KMS-11 (cell line): ENCODE measurements at regions not wholly inside any gene's neighbourhood (a gene's known extent, or its start where the extent isn't known, plus 50 kb on each side); places are given as distances from the start of the nearest gene placed in this dataset.

Experiments used
- H2AFZ ChIP-seq: fragments of 200-600 bp; sonication (generic); 2 replicates; pipeline ENCODE4 v1.6.1; 2016; ENCODE audit warnings: antibody characterized with exemption, mixed run types, low read depth
- H3K27ac ChIP-seq: fragments of 200-600 bp; sonication (generic); 2 replicates; pipeline ENCODE4 v1.6.1; 2016; ENCODE audit warnings: mild to moderate bottlenecking, mixed run types
- H3K27me3 ChIP-seq: fragments of 200-600 bp; sonication (generic); 2 replicates; pipeline ENCODE4 v1.6.1; 2017; ENCODE audit warnings: mild to moderate bottlenecking, low read depth, mixed run types, moderate library complexity; ENCODE audit not compliant: insufficient read depth
- H3K36me3 ChIP-seq: fragments of 200-600 bp; sonication (generic); 2 replicates; pipeline ENCODE4 v1.6.1; 2017; ENCODE audit warnings: mild to moderate bottlenecking, mixed run types; ENCODE audit not compliant: insufficient read depth
- H3K4me1 ChIP-seq: fragments of 200-600 bp; sonication (generic); 2 replicates; pipeline ENCODE4 v1.6.1; 2016; ENCODE audit warnings: mild to moderate bottlenecking, low read depth, mixed run types; ENCODE audit not compliant: poor library complexity, severe bottlenecking
- H3K4me2 ChIP-seq: fragments of 200-600 bp; sonication (generic); 2 replicates; pipeline ENCODE4 v1.7.0; 2016; ENCODE audit warnings: mild to moderate bottlenecking, mixed run types
- H3K4me3 ChIP-seq: fragments of 200-600 bp; sonication (generic); IDR thresholded peaks from 2 replicates; pipeline ENCODE4 v1.6.1; 2017; ENCODE audit warnings: low read depth, low read length, mixed read lengths; ENCODE audit not compliant: insufficient read depth
- H3K79me2 ChIP-seq: fragments of 200-600 bp; sonication (generic); 2 replicates; pipeline ENCODE4 v1.6.1; 2016; ENCODE audit warnings: low read depth, mixed run types; ENCODE audit not compliant: insufficient read depth
- H3K9ac ChIP-seq: fragments of 200-600 bp; sonication (generic); 2 replicates; pipeline ENCODE4 v1.6.1; 2016; ENCODE audit warnings: mild to moderate bottlenecking, mixed run types
- H4K20me1 ChIP-seq: fragments of 200-600 bp; sonication (generic); 2 replicates; pipeline ENCODE4 v1.6.1; 2016; ENCODE audit warnings: mild to moderate bottlenecking, mixed run types; ENCODE audit not compliant: insufficient read depth
- TF ChIP-seq, protein P1 (sequence below): fragments of 200-600 bp; sonication (generic); conservative IDR thresholded peaks from 2 replicates; pipeline ENCODE4 v1.6.1; 2017; ENCODE audit warnings: low read depth, mild to moderate bottlenecking, antibody characterized with exemption, low read length, moderate library complexity, mixed read lengths

DNA sequence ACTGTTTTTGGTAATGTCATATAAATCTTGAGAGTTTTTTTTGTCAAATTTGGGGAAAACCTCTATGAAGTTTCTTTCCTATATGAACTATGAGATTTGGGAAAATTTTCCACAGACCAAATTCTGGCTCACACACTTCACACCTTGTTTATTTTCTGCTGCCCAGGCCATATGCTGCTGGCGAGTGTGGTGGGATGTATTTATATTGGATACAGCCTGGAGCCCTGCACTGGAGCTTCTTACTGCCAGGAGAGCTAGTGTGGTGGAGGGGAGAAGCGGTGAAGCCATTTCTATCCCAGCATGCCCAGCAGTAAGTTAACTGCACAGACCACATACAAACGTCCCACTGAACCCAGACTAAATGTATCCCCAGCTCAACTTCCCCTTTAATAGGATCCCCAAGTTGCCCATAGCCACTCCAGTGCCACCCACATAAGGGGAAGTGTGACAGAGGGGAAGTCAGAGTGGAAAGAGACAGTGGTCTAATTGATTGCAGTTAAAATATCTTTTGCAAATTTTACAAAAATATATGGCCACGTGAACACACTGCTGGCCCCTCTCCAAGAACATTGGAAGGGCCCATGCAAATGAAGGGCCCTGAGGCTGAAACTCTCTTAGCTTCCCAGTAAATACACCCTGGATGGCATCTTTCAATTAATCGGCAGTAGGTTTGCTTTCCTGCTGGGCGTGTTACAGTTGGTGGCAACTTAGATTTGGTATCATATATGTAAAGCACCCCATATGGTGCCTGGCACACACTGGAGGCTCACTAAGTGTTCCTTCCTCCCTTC lies 146.6 kb upstream of the ITGA6 start:
- Histone ChIP-seq H3K79me2 (no peaks in the 10 kb centered on the region), H3K4me2 (no peak overlapping the region), H3K36me3 (no peaks in the 10 kb centered on the region), H2AFZ (no peak overlapping the region), H3K9ac (no peak overlapping the region), H3K27me3 (no peaks in the 10 kb centered on the region), H3K4me3 (no peak overlapping the region), H3K4me1 (no peaks in the 10 kb centered on the region), H3K27ac (no peak overlapping the region), H4K20me1 (no peaks in the 10 kb centered on the region)
- TF ChIP-seq, protein P1, sequence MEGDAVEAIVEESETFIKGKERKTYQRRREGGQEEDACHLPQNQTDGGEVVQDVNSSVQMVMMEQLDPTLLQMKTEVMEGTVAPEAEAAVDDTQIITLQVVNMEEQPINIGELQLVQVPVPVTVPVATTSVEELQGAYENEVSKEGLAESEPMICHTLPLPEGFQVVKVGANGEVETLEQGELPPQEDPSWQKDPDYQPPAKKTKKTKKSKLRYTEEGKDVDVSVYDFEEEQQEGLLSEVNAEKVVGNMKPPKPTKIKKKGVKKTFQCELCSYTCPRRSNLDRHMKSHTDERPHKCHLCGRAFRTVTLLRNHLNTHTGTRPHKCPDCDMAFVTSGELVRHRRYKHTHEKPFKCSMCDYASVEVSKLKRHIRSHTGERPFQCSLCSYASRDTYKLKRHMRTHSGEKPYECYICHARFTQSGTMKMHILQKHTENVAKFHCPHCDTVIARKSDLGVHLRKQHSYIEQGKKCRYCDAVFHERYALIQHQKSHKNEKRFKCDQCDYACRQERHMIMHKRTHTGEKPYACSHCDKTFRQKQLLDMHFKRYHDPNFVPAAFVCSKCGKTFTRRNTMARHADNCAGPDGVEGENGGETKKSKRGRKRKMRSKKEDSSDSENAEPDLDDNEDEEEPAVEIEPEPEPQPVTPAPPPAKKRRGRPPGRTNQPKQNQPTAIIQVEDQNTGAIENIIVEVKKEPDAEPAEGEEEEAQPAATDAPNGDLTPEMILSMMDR, result no peak

DNA sequence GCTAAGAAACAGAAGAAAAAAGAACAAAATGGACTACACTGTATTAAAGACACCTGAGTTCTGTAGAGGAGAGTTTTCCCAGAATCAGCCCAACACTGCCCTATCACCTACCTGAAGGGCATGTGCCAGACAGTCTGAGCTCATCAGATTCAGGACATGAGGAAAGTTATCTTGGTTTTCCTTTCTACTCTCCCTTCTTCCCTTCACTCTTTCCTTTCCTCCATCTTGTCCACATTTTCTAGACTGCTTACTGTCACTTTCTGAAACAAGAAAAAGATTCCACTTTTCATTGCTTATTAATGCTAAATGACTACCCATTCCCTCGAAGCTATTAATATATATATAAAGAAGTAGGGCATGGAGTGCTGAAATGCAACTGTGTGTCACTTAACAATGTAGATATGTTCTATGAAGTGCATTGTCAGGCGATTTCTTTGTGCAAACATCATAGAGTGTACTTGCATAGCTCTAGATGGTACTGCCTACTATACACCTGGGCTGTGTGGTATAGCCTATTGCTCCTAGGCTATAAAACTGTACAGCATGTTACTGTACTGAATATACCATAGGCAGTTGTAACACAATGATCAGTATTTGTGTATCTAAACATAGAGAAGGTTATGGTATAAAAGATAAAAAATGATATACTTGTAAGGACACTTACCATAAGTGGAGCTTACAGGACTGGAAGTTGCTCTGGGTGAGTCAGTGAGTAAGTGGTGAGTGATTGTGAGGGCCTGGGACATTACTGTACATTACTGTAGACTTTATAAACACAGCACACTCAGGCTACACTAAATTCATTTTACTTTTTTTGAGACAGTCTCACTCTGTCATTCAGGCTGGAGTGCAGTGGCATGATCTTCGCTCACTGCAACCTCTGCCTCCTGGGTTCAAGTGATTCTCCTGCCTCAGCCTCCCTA lies 145.5 kb upstream of the ITGA6 start:
- H2AFZ ChIP-seq, result no peak overlapping the region
- H3K27me3 ChIP-seq, result no peaks in the 10 kb centered on the region
- H3K4me3 ChIP-seq, result no peak overlapping the region
- no peak overlapping the region for H3K4me2 ChIP-seq
- H4K20me1 ChIP-seq, result no peaks in the 10 kb centered on the region
- no peak overlapping the region for H3K9ac ChIP-seq
- TF ChIP-seq, protein P1, result no peak
- no peaks in the 10 kb centered on the region for H3K4me1 ChIP-seq
- no peak overlapping the region for H3K27ac ChIP-seq
- H3K36me3 ChIP-seq, result no peaks in the 10 kb centered on the region
- H3K79me2 ChIP-seq, result no peaks in the 10 kb centered on the region

DNA sequence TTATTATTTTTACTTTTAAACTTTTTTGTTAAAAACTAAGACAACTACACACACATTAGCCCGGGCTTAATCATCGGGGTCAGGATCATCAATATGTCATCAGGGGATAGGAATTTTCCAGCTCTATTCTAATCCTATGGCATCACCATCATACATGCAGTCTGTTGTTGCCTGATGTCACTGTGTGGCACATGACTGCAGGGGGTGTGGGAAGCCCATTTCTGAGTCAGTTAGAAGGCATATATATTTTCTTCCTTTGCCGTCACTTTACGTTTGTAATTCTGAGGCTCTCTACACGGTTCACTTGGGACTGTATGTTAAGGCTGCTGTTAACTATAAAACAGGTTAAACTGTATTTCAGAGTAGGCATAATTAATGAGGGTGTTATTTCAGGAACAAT lies 144.4 kb upstream of the ITGA6 start:
- no peak overlapping the region for H3K4me3 ChIP-seq
- no peaks in the 10 kb centered on the region for H3K4me1 ChIP-seq
- TF ChIP-seq, protein P1, result no peak
- no peaks in the 10 kb centered on the region for H3K27me3 ChIP-seq
- H3K27ac ChIP-seq, result no peak overlapping the region
- no peaks in the 10 kb centered on the region for H3K79me2 ChIP-seq
- H4K20me1 ChIP-seq, result no peaks in the 10 kb centered on the region
- no peak overlapping the region for H2AFZ ChIP-seq
- H3K9ac ChIP-seq, result no peak overlapping the region
- H3K4me2 ChIP-seq, result no peak overlapping the region
- H3K36me3 ChIP-seq, result no peaks in the 10 kb centered on the region

DNA sequence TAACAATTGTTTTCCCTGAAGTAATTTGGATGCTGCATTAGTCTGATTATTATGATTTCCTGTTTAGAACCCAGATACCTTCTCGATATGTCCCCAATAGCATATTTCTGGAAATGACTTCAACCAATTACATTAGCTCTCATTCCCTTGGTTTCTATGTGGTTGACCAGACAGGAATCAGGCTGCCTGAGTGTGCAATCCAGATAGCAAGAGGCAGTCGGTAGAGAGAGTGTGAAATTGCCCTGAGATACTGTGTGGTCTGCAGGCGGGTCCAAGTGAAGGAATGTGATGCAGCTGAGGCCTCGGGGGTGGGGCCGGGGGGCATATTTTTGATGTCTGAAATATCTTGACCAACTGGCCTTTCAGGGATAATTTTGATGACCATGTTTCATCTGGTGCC lies 143.9 kb upstream of the ITGA6 start:
- TF ChIP-seq, protein P1, result no peak
- Histone ChIP-seq H3K36me3 (no peaks in the 10 kb centered on the region), H3K4me2 (no peak overlapping the region), H3K4me3 (no peak overlapping the region), H2AFZ (no peak overlapping the region), H3K79me2 (no peaks in the 10 kb centered on the region), H3K4me1 (no peaks in the 10 kb centered on the region), H3K9ac (no peak overlapping the region), H3K27ac (no peak overlapping the region), H4K20me1 (no peaks in the 10 kb centered on the region), H3K27me3 (no peaks in the 10 kb centered on the region)
